HepG2 (cell line): ENCODE measurements at regions not wholly inside any gene's neighbourhood (a gene's known extent, or its start where the extent isn't known, plus 50 kb on each side); places are given as distances from the start of the nearest gene placed in this dataset.

Experiments
- ASH2L ChIP-seq: fragments of 300-600, 200-600 bp; sonication (generic); IDR thresholded peaks from 2 replicates; pipeline ENCODE4 v1.7.0; 2017; ENCODE audit warnings: low read depth, mild to moderate bottlenecking, moderate library complexity, mixed read lengths, low read length; ENCODE audit not compliant: insufficient read length
- FOXM1 ChIP-seq: sonication (generic); formaldehyde crosslinking; IDR thresholded peaks from 2 replicates; pipeline ENCODE4 v1.5.0; 2020; ENCODE audit warnings: missing genetic modification reagents
- HNF1A ChIP-seq, 2 experiments: sonication (generic) in 1 of 2; formaldehyde crosslinking in 1 of 2; IDR thresholded peaks; 2 replicates each; pipeline versions ENCODE4 v1.4.0 to v1.6.1; 2016 to 2020; ENCODE audit warnings: borderline replicate concordance in 1 of 2, low read depth in 1 of 2, mild to moderate bottlenecking in 1 of 2, missing genetic modification reagents in 1 of 2
- HNRNPUL1 ChIP-seq: fragments of 200-400 bp; formaldehyde crosslinking; IDR thresholded peaks from 2 replicates; pipeline ENCODE4 v1.6.1; 2017; ENCODE audit warnings: low read depth, mild to moderate bottlenecking, low read length, moderate library complexity
- HOXA7 ChIP-seq: sonication (generic); formaldehyde crosslinking; IDR thresholded peaks from 2 replicates; pipeline ENCODE4 v1.8.1; 2022; ENCODE audit warnings: mild to moderate bottlenecking, missing genetic modification reagents, moderate library complexity
- ISL2 ChIP-seq: sonication (generic); formaldehyde crosslinking; IDR thresholded peaks from 2 replicates; pipeline ENCODE4 v1.5.0; 2020; ENCODE audit warnings: missing genetic modification reagents
- KDM3A ChIP-seq: IDR thresholded peaks from 2 replicates; pipeline ENCODE4 v1.6.1; 2018; ENCODE audit warnings: low read depth, missing compliant biosample characterization
- KLF13 ChIP-seq: sonication (generic); formaldehyde crosslinking; IDR thresholded peaks from 2 replicates; pipeline ENCODE4 v1.4.0; 2020; ENCODE audit warnings: mild to moderate bottlenecking, missing genetic modification reagents
- NCOR1 ChIP-seq: fragments of 200-600 bp; sonication (generic); IDR thresholded peaks from 2 replicates; pipeline ENCODE4 v1.7.0; 2017; ENCODE audit warnings: antibody characterized with exemption, low read length, borderline replicate concordance
- PRMT3 ChIP-seq: sonication (generic); formaldehyde crosslinking; IDR thresholded peaks from 2 replicates; pipeline ENCODE4 v1.8.1; 2022; ENCODE audit warnings: low read depth, mild to moderate bottlenecking, moderate library complexity, missing genetic modification reagents, borderline replicate concordance
- RNF219 ChIP-seq: sonication (generic); formaldehyde crosslinking; IDR thresholded peaks from 2 replicates; pipeline ENCODE4 v1.5.0; 2020; ENCODE audit warnings: mild to moderate bottlenecking, missing genetic modification reagents
- SMYD3 ChIP-seq: sonication (generic); formaldehyde crosslinking; IDR thresholded peaks from 2 replicates; pipeline ENCODE4 v1.8.1; 2023; ENCODE audit warnings: mild to moderate bottlenecking, missing genetic modification reagents
- XRCC5 ChIP-seq: fragments of 200-400 bp; formaldehyde crosslinking; optimal IDR thresholded peaks from 2 replicates; pipeline ENCODE3; 2017; ENCODE audit warnings: mild to moderate bottlenecking, low read length
- ZBTB1 ChIP-seq: sonication (generic); formaldehyde crosslinking; IDR thresholded peaks from 2 replicates; pipeline ENCODE4 v1.4.0; 2020; ENCODE audit warnings: missing genetic modification reagents, borderline replicate concordance
- ZBTB26 ChIP-seq: IDR thresholded peaks from 2 replicates; pipeline ENCODE4 v1.6.1; 2016; ENCODE audit warnings: missing compliant biosample characterization, missing genetic modification reagents, borderline replicate concordance
- ZNF253 ChIP-seq: sonication (generic); formaldehyde crosslinking; IDR thresholded peaks from 2 replicates; pipeline ENCODE4 v1.8.0; 2022; ENCODE audit warnings: mild to moderate bottlenecking, missing genetic modification reagents, borderline replicate concordance
- ZNF574 ChIP-seq: sonication (generic); formaldehyde crosslinking; IDR thresholded peaks from 2 replicates; pipeline ENCODE4 v1.4.0; 2020; ENCODE audit warnings: missing genetic modification reagents
- ZNF704 ChIP-seq: sonication (generic); formaldehyde crosslinking; IDR thresholded peaks from 2 replicates; pipeline ENCODE4 v1.8.1; 2023; ENCODE audit warnings: mild to moderate bottlenecking, inconsistent platforms, moderate library complexity, missing genetic modification reagents, borderline replicate concordance

GRCh38 chr21:17438635-17439034, 74.2 kb upstream of the CXADR start (continued):
- TF ChIP-seq HNF1A (IDR thresholded peaks at IDR 0.05; ENCODE audit: low read depth) (no peak), HNF1A (CRISPR knock-in tag; IDR thresholded peaks at IDR 0.05; ENCODE audit: borderline replicate concordance) (peak; percentile 26; the same call in 1 of the 2 replicates), SMYD3 (no peak), PRMT3 (CRISPR knock-in tag) (no peak), ISL2 (CRISPR knock-in tag) (peak; percentile 42; the same call in 1 of the 2 replicates), FOXM1 (no peak), ZBTB1 (no peak), NCOR1 (no peak; the same call in 1 of the 2 replicates), ZNF704 (CRISPR knock-in tag) (no peak), ZBTB26 (CRISPR knock-in tag) (no peak), ZNF253 (no peak), XRCC5 (peak; percentile 42), HNRNPUL1 (no peak), ASH2L (no peak), KLF13 (CRISPR knock-in tag) (no peak), RNF219 (CRISPR knock-in tag) (no peak), ZNF574 (CRISPR knock-in tag) (peak; percentile 24; the same call in 1 of the 2 replicates), KDM3A (CRISPR knock-in tag) (no peak), HOXA7 (no peak)
